Skin of body (tissue), 1 donor: ENCODE measurements at regions not wholly inside any gene's neighbourhood (a gene's known extent, or its start where the extent isn't known, plus 50 kb on each side); places are given as distances from the start of the nearest gene placed in this dataset.

ENCODE experiments used
- DNase-seq: peaks from one replicate; lab custom pipeline; 2025; lab: John Stamatoyannopoulos, UW

GRCh38 chr20:57793421-57793820, 83.6 kb upstream of the PMEPA1 start:
- no peak for DNase-seq

GRCh38 chr20:57792386-57793080, 82.7 kb upstream of the PMEPA1 start:
- DNase-seq, result no peak

- peak; percentile 47 for DNase-seq
These were observed 82.2 kb upstream of the PMEPA1 start for GRCh38 chr20:57791966-57792365.

- DNase-seq, result no peak
These were observed 81.6 kb upstream of the PMEPA1 start for GRCh38 chr20:57791178-57791962.

GRCh38 chr20:57790176-57790575, 80.4 kb upstream of the PMEPA1 start:
- DNase-seq, result no peak

GRCh38 chr20:57788936-57789613, 79.3 kb upstream of the PMEPA1 start:
- no peak for DNase-seq

GRCh38 chr20:57787990-57788781, 78.4 kb upstream of the PMEPA1 start:
- DNase-seq, result no peak

- no peak for DNase-seq
These were observed 77.6 kb upstream of the PMEPA1 start for GRCh38 chr20:57787151-57787989.

GRCh38 chr20:57786304-57786932, 76.6 kb upstream of the PMEPA1 start:
- no peak for DNase-seq

- no peak for DNase-seq
These were observed 75.9 kb upstream of the PMEPA1 start for GRCh38 chr20:57785720-57786119.

- DNase-seq, result no peak
These were observed 75.2 kb upstream of the PMEPA1 start for GRCh38 chr20:57785061-57785460.

- no peak for DNase-seq
These were observed 74.4 kb upstream of the PMEPA1 start for GRCh38 chr20:57783956-57784837.

GRCh38 chr20:57783196-57783595, 73.4 kb upstream of the PMEPA1 start:
- no peak for DNase-seq

- DNase-seq, result no peak
These were observed 72.8 kb upstream of the PMEPA1 start for GRCh38 chr20:57782631-57783041.

GRCh38 chr20:57781901-57782300, 72.1 kb upstream of the PMEPA1 start:
- no peak for DNase-seq

- DNase-seq, result no peak
These were observed 71.1 kb upstream of the PMEPA1 start for GRCh38 chr20:57780906-57781305.

GRCh38 chr20:57780398-57780797, 70.6 kb upstream of the PMEPA1 start:
- no peak for DNase-seq

- no peak for DNase-seq
These were observed 69.7 kb upstream of the PMEPA1 start for GRCh38 chr20:57779401-57780003.

- DNase-seq, result no peak
These were observed 68.1 kb upstream of the PMEPA1 start for GRCh38 chr20:57777911-57778310.
